ENCODE measurements at regions not wholly inside any gene's neighbourhood (a gene's known extent, or its start where the extent isn't known, plus 50 kb on each side); places are given as distances from the start of the nearest gene placed in this dataset.

DNA sequence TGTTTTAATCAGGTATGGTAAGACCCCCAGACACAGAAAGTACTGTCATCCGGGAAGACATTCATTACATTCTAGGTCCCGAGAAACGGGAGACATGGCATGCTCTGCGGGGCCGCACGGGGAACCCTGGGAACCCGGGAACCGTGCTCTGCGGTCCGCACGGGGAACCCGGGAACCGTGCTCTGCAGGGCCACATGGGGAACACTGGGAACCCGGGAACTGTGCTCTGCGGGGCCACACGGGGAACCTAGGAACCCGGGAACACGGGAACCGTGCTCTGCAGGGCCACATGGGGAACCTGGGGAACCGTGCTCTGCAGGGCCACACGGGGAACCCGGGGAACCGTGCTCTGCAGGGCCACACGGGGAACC, 165.6 kb upstream of the SULF2 start:
- in situ Hi-C loops (cut with MboI; ENCODE audit: low sequenced_read_pairs, unreplicated experiment) = no loop called here
- TF ChIP-seq, protein P1, sequence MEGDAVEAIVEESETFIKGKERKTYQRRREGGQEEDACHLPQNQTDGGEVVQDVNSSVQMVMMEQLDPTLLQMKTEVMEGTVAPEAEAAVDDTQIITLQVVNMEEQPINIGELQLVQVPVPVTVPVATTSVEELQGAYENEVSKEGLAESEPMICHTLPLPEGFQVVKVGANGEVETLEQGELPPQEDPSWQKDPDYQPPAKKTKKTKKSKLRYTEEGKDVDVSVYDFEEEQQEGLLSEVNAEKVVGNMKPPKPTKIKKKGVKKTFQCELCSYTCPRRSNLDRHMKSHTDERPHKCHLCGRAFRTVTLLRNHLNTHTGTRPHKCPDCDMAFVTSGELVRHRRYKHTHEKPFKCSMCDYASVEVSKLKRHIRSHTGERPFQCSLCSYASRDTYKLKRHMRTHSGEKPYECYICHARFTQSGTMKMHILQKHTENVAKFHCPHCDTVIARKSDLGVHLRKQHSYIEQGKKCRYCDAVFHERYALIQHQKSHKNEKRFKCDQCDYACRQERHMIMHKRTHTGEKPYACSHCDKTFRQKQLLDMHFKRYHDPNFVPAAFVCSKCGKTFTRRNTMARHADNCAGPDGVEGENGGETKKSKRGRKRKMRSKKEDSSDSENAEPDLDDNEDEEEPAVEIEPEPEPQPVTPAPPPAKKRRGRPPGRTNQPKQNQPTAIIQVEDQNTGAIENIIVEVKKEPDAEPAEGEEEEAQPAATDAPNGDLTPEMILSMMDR (IDR thresholded peaks at IDR 0.05; ENCODE audit: borderline replicate concordance, control extremely low read depth, extremely low read depth, insufficient read depth, missing control alignments) = no peak
- no peak for DNase-seq (ENCODE audit: low spot score)

DNA sequence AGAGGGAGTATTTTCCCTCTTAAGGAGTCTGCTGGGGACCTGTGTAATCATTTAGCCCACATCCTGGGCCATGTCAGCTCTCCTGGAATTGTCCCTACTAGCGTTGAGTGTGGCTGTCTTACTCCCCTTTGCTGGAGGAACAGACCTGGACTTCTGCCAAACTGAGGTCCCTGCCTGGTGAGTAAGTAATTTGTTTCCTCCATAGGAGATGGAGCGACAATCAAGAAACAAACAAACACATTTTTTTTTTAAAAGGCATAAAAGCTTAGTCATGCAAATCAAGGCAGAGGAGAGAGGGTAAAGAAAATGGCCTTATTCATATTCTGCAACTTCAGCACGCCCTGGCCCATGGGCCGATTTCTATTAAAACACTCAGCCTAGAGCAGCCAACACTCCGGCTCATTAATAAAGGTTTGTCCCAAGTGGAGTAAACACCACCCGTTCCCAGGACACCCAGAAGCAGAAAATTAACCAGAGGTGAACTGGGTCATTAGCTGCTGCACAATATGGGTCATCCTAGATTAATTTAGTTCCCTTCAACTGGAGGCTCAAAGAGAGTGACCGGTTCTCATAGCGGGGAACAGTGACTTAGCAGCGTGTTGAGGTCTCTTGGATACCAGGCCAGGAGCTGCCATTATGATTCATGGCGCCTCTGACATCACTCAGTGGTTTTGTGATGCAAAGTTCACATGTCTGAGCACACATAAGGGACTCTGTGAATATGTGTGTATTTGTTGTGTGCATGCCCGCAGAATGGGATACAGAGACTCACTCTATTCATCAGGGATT, 165.0 kb upstream of the SULF2 start:
- TF ChIP-seq, protein P1 (IDR thresholded peaks at IDR 0.05; ENCODE audit: borderline replicate concordance, control extremely low read depth, extremely low read depth, insufficient read depth, missing control alignments) = no peak
- in situ Hi-C loops (cut with MboI; ENCODE audit: low sequenced_read_pairs, unreplicated experiment) = no loop called here
- no peak for DNase-seq (ENCODE audit: low spot score)

DNA sequence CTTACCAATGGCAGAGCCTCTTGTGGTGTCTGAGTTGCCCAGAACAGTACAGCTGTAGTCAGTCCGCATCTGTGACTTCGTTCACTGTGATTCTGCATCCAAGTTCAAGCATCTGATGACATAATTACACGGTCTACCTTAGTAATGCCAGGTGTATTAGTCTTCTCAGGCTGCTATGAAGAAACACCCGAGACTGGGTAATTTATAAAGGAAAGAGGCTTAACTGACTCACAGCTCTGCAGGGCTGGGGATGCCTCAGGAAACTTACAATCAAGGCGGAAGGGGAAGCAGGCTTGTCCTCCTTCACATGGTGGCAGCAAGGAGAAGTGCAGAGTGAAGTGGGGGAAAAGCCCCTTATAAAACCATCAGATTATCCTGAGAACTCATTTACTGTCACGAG, 163.9 kb upstream of the SULF2 start:
- in situ Hi-C loops (cut with MboI; ENCODE audit: low sequenced_read_pairs, unreplicated experiment) = no loop called here
- DNase-seq (ENCODE audit: low spot score) = no peak
- TF ChIP-seq, protein P1 (IDR thresholded peaks at IDR 0.05; ENCODE audit: borderline replicate concordance, control extremely low read depth, extremely low read depth, insufficient read depth, missing control alignments) = no peak

DNA sequence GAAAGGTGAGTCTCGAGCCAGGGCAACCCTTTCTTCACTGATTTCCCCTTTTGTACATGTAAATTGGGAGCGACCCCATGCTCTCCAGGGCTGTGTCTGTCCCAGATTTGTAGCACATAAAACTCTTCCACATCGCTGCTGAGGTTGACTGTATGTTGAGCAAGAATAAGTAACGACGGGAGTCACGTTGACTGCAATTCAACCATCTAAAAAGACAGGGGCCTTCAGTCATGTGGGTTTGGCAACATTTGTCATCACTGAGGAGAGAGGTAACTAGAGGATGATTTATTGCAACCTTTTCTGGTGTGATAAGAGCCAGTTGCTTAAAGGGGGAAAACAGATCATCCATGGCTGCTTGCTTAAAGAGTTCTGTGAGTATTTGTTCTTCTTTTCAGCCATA, 159.4 kb upstream of the SULF2 start:
- TF ChIP-seq, protein P1 (IDR thresholded peaks at IDR 0.05; ENCODE audit: borderline replicate concordance, control extremely low read depth, extremely low read depth, insufficient read depth, missing control alignments) = no peak
- no peak for DNase-seq (ENCODE audit: low spot score)
- in situ Hi-C loops (cut with MboI; ENCODE audit: low sequenced_read_pairs, unreplicated experiment) = no loop called here

DNA sequence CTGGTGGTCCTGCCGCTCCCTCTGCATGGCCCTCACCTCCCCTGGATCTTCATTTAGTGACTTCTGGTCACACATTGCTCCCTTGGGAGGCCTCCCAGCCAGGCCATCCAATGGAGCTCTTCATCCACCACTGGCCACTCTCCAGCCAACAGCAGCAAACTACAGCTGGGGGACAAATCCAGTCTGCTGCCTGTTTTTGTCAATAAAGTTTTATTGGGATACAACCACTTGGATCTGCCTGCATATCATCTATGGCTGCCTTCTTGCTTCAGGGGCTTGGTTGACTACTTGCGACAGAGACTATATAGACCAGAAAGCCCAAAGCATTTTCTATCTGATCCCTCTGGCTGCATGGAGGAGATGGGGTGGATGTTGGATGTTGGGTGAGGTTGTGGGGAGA, 156.6 kb upstream of the SULF2 start:
- TF ChIP-seq, protein P1 (IDR thresholded peaks at IDR 0.05; ENCODE audit: borderline replicate concordance, control extremely low read depth, extremely low read depth, insufficient read depth, missing control alignments) = no peak
- DNase-seq (ENCODE audit: low spot score) = no peak
- in situ Hi-C loops (cut with MboI; ENCODE audit: low sequenced_read_pairs, unreplicated experiment) = no loop called here

DNA sequence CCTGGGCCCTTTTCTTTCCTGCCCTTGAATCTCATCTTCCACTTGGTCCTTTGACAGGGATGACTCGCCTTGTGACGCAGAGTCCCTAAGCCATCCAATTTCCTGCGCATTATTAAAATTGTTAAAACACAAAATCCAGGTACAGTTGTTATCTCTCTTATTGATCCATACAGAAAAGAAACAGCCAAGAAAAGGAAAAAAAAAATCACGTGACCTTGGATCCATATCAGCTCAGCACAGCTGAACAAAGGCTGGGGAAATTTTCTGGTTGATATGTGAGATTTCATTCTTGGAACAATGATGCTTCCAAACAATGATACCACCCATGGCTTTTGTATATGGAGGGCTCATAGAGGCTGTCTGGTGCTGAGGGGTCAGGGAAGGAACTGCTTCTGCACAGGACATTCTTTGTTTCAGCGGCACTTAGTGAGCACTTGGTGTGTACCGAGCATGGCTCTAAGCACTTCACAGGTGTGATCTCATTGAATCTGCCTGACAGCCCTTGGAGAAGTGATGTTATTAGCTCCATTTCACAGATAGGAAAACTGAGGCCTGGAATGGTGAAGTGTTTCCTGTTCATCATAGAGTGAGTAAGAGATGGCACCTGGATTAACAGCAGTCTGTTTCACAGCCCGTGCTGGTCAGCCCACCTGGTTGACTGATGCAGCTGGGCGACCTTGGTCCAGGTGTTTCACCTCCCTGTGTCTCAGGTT, 155.0 kb upstream of the SULF2 start:
- in situ Hi-C loops (cut with MboI; ENCODE audit: low sequenced_read_pairs, unreplicated experiment) = no loop called here
- TF ChIP-seq, protein P1 (IDR thresholded peaks at IDR 0.05; ENCODE audit: borderline replicate concordance, control extremely low read depth, extremely low read depth, insufficient read depth, missing control alignments) = no peak
- DNase-seq (ENCODE audit: low spot score) = no peak
